GM12892 (cell line): ENCODE measurements at regions not wholly inside any gene's neighbourhood (a gene's known extent, or its start where the extent isn't known, plus 50 kb on each side); places are given as distances from the start of the nearest gene placed in this dataset.

Source experiments
- POLR2A ChIP-seq: IDR thresholded peaks from 2 replicates; pipeline ENCODE4 v1.6.1; 2011; ENCODE audit warnings: low read depth, low read length, control low read depth
- TAF1 ChIP-seq: IDR thresholded peaks from 2 replicates; pipeline ENCODE4 v1.6.1; 2011; ENCODE audit warnings: low read depth, mild to moderate bottlenecking, control low read depth, low read length, borderline replicate concordance

- TF ChIP-seq POLR2A (no peak), TAF1 (no peak)
These were observed 302.4 kb upstream of the NR5A2 start for GRCh38 chr1:199725002-199725565.
